KBM-7 (cell line): ENCODE measurements at regions not wholly inside any gene's neighbourhood (a gene's known extent, or its start where the extent isn't known, plus 50 kb on each side); places are given as distances from the start of the nearest gene placed in this dataset.

Source experiments
- DNase-seq: peaks from one replicate; pipeline ENCODE4 v3.0.0-alpha.2; 2015
- in situ Hi-C: fragments of 300-500 bp; cut with MboI; formaldehyde crosslinking; loops from 2 replicates; pipeline ENCODE4 v1.14.3; 2020; ENCODE audit warnings: low sequenced_read_pairs, low pct_unique_long_range_greater_than_20kb, mixed read lengths

- DNase-seq = no peak
- in situ Hi-C loops = no loop called here
Measured at GRCh38 chr20:50405915-50406609, 104.1 kb upstream of the PTPN1 start.

GRCh38 chr20:50406610-50407136 lies 103.5 kb upstream of the PTPN1 start:
- in situ Hi-C loops = no loop called here

GRCh38 chr20:50408526-50409364 lies 101.4 kb upstream of the PTPN1 start:
- no peak for DNase-seq
- in situ Hi-C loops = no loop called here

More at GRCh38 chr20:50406610-50407136, 103.5 kb upstream of the PTPN1 start:
- no peak for DNase-seq

GRCh38 chr20:50409495-50409894 lies 100.7 kb upstream of the PTPN1 start:
- no peak for DNase-seq
- in situ Hi-C loops = no loop called here

GRCh38 chr20:50410343-50410742 lies 99.8 kb upstream of the PTPN1 start:
- in situ Hi-C loops = no loop called here
- no peak for DNase-seq

GRCh38 chr20:50412069-50412468 lies 98.1 kb upstream of the PTPN1 start:
- in situ Hi-C loops = no loop called here
- no peak for DNase-seq

GRCh38 chr20:50412499-50412898 lies 97.7 kb upstream of the PTPN1 start:
- DNase-seq = no peak
- in situ Hi-C loops = no loop called here

GRCh38 chr20:50413088-50413500 lies 97.1 kb upstream of the PTPN1 start:
- DNase-seq = no peak
- in situ Hi-C loops = no loop called here

- in situ Hi-C loops = no loop called here
- DNase-seq = no peak
Measured at GRCh38 chr20:50415021-50415515, 95.1 kb upstream of the PTPN1 start.

- DNase-seq = no peak
- in situ Hi-C loops = no loop called here
Measured at GRCh38 chr20:50415516-50416268, 94.5 kb upstream of the PTPN1 start.

GRCh38 chr20:50416269-50417022 lies 93.7 kb upstream of the PTPN1 start:
- in situ Hi-C loops = no loop called here
- no peak for DNase-seq

- DNase-seq = no peak
- in situ Hi-C loops = no loop called here
Measured at GRCh38 chr20:50417023-50417329, 93.2 kb upstream of the PTPN1 start.

- in situ Hi-C loops = no loop called here
- no peak for DNase-seq
Measured at GRCh38 chr20:50417484-50418235, 92.5 kb upstream of the PTPN1 start.

GRCh38 chr20:50418890-50419642 lies 91.1 kb upstream of the PTPN1 start:
- no peak for DNase-seq
- in situ Hi-C loops = no loop called here

GRCh38 chr20:50420380-50420779 lies 89.8 kb upstream of the PTPN1 start:
- in situ Hi-C loops = no loop called here
- no peak for DNase-seq

- no peak for DNase-seq
- in situ Hi-C loops = no loop called here
Measured at GRCh38 chr20:50421356-50422340, 88.5 kb upstream of the PTPN1 start.

GRCh38 chr20:50423758-50424157 lies 86.4 kb upstream of the PTPN1 start:
- in situ Hi-C loops = no loop called here
- DNase-seq = no peak
